GM20000 (cell line): ENCODE measurements at regions not wholly inside any gene's neighbourhood (a gene's known extent, or its start where the extent isn't known, plus 50 kb on each side); places are given as distances from the start of the nearest gene placed in this dataset.

Experiments
- DNase-seq: peaks from one replicate; pipeline ENCODE4 v3.0.0; 2012; ENCODE audit warnings: low spot score
- CTCF ChIP-seq: IDR thresholded peaks from 2 replicates; pipeline ENCODE4 v1.5.1; 2012; ENCODE audit warnings: mild to moderate bottlenecking, control low read depth; ENCODE audit errors: extremely low read depth, missing control alignments

- no peak for TF ChIP-seq CTCF
Measured at GRCh38 chr20:24806705-24807676, 142.1 kb upstream of the CST7 start.

GRCh38 chr20:24808616-24809015 lies 140.5 kb upstream of the CST7 start:
- no peak for DNase-seq
- TF ChIP-seq CTCF, result no peak

More at GRCh38 chr20:24806705-24807676, 142.1 kb upstream of the CST7 start:
- DNase-seq, result no peak

- no peak for TF ChIP-seq CTCF
- DNase-seq, result no peak
Measured at GRCh38 chr20:24809606-24810005, 139.5 kb upstream of the CST7 start.

GRCh38 chr20:24810676-24811407 lies 138.2 kb upstream of the CST7 start:
- no peak for TF ChIP-seq CTCF
- DNase-seq, result no peak

- TF ChIP-seq CTCF, result no peak
- DNase-seq, result no peak
Measured at GRCh38 chr20:24812373-24812772, 136.7 kb upstream of the CST7 start.

GRCh38 chr20:24813080-24813479 lies 136.0 kb upstream of the CST7 start:
- no peak for TF ChIP-seq CTCF
- DNase-seq, result no peak

- no peak for DNase-seq
- TF ChIP-seq CTCF, result no peak
Measured at GRCh38 chr20:24813496-24813895, 135.6 kb upstream of the CST7 start.
